LHCN-M2 (cell line): ENCODE measurements at regions not wholly inside any gene's neighbourhood (a gene's known extent, or its start where the extent isn't known, plus 50 kb on each side); places are given as distances from the start of the nearest gene placed in this dataset.

Experiments
- DNase-seq: peaks from one replicate; pipeline ENCODE4 v3.0.0-alpha.2; 2012; ENCODE audit warnings: low read depth

DNA sequence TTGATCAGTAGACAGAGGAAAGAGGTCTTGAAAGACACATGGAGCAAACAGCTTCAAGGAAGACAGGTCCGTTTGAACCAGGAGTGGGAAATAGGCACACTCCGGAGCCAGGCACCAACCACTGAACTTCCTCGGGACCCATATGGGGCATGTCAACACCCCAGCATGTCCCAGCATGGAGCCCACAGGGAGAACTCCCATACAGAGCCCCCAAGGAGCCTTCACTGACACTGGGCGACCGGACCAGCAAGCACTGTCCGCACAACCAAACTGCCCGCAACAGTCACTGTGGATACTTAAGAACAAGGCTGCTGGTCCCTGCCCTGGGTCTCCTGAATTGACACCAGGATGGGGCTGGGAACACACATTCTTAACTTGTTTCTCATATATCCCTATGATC, 286.2 kb upstream of the SALL3 start:
- no peak for DNase-seq

DNA sequence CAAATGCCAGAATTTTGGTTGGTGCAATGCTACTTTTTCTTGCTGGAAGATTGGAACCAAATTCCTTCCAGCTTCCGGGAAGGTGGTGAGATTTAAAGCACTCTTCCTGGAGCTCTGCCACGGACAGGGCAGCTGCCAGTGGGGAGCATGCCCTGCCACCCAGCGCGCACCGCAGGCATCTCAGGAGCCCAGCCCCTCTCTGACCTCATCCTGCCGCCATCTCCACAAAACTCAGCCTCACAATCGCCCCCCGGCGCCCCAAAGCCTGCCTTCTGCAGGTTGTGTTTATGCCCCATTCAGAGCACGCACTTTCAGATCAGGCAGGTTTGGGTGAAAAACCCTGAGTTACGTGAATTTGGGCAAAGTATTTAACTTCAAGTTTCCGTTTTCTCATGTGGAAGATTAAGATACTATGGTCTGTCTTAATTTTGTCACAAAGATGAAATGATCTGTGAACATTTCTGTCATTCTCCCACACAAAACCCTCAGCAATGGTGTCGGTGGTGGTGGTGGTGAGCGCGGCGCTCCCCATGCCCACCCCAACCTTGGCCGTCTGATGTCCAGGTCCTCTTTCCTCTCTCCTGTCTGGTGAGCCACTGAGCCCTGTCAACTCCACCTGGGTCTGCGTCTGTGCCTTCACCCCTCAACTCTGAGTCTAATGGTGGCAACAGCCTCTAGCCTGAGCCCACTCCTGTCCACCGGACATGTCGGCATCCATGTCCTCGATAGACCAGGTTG, 282.8 kb upstream of the SALL3 start:
- no peak for DNase-seq

DNA sequence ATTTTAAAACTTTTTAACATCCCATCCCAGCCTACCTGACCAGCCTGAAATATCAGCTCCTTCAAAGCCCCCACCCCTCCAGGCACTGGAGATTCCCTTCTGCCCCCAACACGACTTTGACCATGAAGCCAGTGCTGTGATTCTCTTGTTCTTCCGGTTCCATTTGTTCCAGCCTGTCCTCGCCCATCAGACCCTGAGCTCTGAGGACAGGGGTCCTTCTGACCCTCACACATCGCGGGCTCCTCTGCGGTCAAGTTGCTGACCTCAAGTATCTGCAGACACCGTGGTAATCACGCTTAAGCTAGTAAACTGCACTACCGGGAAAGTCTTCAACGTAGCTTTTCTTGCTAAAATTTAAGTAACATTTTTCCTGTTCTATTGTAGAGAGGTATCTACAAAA, 282.2 kb upstream of the SALL3 start:
- no peak for DNase-seq

DNA sequence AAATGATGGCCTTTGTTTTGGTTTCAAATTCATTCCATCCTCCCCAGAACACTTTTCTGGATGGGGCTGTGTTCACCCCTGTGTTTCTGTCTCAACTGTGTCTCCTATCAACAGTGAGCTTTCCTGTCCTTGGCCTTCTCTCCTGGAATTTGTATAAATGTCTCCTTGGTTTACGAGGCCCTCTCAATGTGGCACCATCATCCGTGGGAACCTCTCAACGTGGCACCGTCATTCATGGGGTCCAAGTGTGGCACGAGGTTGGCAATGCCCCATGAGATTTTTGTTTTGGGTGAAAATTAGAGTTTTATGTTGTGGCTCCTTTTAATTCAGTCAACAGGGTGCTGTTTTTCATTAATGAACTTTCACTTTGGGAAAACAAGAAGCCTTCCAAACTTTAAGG, 280.7 kb upstream of the SALL3 start:
- no peak for DNase-seq

DNA sequence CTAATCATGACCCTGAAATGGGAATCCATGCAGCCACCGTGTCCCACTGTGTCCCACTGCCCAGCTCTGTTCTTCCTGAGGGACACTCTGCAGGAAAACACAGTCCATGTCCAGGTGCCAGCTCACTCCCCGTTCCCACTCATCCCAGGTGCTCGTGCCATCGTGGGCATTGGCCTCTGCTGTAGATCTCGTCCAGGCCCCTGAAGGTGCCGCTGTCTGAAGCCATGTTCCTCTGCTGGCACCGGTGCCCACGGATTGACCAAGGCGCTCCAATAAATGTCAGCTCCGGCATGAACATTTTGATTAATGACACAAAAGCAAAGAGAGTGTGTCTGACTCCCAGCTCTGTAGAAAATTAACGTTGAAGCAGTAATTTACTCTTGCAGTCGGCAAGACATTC, 280.1 kb upstream of the SALL3 start:
- DNase-seq: no peak

DNA sequence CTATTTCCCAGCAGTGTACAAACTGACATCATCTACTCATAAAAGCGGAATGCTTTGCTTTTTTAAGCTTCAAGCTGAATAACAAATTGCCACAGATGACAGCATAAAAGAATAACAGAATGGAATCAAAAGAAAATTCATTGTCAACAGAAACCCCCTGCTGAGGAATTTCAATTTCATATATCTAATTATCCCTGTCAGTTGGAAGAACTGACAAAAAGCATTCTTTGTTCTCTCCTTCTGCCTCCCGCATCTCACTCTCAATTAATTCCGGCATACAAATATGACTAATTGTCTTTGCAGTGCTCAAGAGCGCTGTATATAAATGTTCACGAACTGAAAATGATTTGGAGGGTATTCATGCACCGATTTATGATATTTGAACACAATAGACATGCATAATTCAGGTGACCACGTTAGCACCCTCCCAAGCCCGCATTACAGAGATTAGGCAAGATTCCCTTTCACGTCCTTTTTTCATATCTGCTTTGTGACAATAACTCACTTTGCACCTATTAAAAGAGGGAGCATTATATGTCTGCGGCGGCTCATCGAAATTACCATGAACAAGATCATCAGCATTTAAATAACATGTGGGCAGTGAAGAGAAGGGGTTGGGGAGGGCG, 277.7 kb upstream of the SALL3 start:
- no peak for DNase-seq

DNA sequence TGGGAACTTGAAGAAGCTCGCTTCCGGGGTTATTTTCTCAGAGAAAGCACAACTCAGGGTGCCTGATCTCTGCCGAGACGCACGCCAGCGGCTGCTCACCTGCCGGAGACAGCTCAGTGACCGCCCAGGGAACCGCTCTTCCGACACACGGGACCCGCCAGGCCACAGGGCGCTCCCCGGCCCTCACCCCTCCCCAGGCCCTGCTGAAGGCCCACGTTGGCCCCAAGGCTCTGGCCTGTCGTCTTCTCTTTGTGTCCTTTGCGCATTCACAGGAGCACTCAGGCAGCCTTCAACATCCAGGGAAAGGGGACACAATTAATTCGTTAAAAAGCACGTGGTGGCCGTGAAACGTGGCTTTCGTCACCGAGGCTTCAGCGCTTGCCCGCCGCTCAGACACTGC, 276.3 kb upstream of the SALL3 start:
- DNase-seq: no peak

DNA sequence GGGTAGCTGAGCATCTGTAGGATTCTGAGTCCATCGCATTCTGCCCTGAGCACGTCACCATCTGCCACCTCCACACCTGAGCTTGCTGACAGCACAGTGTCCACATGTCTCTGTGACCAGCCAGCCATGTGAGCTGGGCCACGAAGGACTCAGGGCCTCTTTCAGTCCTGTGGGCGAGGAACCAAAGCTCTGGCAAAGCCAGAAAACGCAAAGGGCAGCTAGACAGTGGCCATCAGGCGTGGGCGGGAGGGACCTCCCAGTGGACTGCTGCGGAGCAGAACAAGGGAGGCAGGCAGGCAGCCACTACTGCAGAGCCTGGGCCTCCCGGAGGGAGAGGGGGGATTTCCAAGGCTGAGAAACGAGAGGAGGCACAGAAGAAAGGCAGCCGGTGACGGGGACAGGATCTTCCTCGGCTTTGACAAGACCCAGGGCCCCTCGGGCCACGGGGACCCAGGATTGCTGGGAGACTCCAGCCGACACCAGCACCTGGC, 274.6 kb upstream of the SALL3 start:
- no peak for DNase-seq

DNA sequence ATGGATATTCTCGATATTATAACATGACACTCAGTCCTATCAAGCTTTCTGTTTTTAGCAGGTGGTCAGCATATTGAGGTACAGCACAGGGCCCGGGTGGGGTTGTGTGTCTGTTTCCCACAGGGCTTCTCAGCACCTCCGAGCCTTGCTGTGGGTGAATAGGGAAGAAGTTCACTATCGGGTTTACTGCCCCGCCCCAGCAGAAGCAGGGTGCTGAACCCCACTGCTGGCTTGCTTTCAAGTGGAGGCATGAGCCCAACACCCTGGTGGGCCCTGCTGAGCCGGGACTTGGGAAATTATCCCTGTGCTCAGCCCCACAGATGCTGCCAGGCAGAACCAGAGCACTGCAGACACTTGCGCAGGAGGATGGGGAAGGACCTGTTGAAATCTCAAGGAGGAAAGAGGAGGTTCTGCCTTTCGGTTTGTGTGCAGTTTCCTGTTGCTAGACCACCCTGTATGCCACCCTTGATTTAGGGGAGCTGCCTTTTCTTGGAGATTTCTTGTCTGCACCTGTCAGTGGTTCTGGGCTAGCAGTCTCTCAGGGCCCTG, 270.3 kb upstream of the SALL3 start:
- DNase-seq: no peak

DNA sequence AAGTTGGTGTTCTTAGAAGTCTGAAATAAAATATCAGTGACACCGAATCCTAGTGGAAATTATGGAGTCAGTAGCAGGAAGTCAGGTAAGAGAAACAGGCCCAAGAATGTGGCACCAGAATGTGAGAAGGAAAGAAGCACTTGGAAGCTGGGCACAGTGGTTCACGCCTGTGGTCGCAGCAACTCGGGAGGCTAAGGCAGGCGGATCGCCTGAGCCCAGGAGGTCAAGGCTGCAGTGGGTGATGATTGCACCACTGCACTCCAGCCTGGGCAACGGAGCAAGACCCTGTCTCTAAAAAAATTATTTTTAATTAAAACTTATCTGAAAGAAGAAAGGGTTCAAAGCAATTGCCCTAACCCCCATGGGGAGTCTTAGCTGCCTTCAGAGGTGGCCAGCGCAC, 268.3 kb upstream of the SALL3 start:
- DNase-seq: no peak

DNA sequence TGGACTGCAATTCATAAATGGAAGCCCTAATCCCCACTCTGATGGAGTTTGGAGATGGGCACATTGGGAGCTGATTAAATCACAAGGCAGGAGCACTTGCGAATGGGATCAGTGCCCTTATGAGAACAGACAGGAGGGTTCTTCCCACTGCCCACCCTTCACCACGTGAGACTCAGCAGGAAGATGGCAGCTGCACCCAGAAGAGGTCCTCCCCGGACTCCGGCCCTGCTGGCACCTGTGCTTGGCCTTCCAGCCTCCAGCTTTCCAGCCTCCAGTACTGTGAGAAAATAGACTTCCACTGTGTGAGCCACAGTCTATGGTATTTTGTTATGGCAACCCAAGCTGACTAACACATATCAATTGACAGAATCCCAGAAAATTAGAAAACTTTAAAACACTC, 267.6 kb upstream of the SALL3 start:
- DNase-seq: no peak

DNA sequence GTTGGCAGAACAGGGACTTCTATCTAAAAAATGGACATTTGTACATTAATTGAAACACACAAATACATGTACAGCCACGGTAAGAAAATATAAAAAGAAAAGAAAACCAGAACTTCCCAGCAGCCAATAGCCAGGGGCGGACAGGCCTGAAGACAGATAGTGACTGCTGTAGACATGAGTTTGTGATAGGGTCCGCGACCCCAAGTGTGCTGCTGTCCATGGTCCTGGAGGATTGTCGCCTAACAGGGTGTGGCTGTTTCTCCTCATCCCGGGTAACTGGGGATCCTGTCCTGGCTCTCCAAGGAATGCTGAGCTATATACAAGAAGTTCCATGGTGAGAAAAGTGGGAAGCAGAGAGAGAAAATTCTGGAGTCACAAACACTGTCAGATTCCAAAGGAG, 266.5 kb upstream of the SALL3 start:
- DNase-seq: no peak

DNA sequence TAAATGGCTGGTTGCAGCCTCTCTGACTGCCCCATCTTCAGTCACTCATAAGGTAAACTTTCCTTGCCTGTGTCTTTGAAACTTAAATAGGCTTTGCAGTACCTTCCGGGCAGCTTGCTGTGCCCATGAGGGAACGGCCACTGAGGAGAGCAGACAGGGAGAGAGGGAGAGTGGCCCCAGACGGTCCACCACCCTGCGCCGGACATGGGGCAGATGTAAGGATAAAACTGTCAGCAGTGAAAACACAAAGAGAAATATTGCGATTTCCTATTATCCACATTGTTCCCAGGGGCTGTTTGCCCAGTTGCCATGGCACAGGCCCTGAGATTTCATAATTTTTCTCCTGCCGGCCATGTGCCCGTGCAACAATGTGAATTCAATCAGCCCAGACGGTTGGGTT, 265.9 kb upstream of the SALL3 start:
- DNase-seq: no peak

DNA sequence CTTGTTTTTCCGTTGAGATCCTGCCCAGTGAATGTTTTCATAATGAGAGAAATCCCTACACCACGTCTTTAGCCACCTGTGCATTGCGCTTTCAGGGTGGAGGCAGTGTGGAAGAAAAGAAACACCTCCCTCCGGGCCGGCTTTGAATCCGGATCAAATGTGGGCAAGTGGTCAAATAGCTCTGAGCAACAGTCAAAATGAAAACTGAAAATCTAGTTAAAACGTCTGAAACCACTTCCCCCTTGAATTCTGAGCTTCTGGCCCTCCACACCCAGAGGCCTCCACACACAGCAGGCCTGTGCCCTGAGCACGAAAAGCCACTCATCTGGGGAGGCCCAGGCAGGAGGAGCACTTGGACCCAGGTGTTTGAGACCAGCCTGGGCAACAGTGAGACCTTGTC, 263.6 kb upstream of the SALL3 start:
- DNase-seq: no peak

DNA sequence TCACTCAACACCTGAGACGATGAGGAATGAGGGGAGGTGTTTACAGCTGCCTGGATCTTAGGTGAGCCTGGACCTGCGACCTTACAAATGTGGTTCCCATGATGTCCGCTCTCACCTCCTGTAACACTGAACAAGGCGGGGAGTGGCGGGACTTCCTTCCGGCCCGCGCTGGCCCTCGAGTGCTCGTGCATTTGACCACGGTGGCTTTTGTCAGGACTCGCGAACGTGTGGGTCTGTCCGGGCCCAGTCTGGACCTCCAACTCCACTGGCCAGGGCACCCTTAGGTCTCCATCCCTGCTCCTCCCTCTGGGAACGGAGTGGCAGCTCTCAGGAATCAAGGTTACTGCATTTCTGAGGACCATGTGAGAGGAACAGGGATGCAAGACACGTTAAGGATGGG, 263.0 kb upstream of the SALL3 start:
- no peak for DNase-seq

DNA sequence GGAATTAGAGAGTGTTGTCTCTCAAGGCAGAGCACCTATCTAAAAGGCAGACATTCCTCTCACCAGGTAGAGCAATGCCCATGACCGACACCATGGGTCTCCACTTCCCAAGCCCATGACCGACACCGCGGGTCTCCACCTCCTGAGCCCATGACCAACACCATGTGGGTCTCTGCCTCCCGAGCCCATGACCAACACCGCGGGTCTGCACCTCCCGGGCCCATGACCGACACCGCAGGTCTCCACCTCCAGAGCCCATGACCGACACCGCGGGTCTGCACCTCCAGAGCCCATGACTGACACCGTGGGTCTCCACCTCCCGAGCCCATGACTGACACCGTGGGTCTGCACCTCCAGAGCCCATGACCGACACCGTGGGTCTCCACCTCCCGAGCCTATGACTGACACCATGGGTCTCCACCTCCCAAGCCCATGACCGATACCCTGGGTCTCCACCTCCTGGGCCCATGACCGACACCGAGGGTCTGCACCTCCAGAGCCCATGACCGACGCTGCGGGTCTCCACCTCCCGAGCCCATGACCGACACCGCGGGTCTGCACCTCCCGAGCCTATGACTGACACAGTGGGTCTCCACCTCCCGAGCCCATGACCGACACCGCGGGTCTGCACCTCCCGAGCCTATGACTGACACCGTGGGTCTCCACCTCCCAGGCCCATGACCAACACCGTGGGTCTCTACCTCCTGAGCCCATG, 262.4 kb upstream of the SALL3 start:
- no peak for DNase-seq

DNA sequence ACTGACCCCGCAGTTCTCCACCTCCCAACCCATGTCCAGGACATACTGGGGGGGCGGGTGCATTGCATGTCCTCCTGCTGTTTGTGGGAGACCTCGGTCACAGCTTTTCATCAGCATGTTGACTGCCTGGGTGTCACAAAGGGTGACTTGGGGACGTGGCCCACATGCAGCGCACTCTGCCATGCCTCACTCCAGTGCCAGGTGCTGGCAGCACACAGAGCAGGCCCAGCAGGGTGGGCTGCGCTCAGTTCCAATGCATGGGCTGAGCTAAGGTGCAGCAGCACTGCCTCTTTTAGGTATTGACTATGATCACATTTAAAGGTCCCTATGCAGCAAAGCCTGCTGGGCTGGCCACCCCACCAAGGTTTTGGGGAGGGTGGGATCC, 261.9 kb upstream of the SALL3 start:
- DNase-seq: no peak

DNA sequence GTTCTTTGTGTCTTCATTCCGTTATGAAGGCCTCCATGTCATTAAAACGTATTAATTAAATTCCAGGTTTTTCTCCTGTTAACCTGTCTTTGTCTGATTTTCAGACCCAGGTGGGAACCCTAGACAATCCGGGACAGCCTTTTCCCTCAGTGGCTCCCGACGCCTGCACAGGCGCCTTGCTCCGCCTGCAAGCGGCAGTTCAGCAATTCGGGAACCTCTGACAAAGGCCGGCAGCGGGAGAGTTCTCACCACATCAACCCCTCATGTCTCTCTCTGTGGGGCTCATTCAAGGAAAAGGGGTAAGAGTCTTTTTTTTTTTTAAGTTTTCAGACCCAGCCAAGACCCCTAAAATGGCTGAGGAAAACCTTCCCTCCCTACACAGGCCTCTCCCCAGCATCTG, 259.8 kb upstream of the SALL3 start:
- no peak for DNase-seq

DNA sequence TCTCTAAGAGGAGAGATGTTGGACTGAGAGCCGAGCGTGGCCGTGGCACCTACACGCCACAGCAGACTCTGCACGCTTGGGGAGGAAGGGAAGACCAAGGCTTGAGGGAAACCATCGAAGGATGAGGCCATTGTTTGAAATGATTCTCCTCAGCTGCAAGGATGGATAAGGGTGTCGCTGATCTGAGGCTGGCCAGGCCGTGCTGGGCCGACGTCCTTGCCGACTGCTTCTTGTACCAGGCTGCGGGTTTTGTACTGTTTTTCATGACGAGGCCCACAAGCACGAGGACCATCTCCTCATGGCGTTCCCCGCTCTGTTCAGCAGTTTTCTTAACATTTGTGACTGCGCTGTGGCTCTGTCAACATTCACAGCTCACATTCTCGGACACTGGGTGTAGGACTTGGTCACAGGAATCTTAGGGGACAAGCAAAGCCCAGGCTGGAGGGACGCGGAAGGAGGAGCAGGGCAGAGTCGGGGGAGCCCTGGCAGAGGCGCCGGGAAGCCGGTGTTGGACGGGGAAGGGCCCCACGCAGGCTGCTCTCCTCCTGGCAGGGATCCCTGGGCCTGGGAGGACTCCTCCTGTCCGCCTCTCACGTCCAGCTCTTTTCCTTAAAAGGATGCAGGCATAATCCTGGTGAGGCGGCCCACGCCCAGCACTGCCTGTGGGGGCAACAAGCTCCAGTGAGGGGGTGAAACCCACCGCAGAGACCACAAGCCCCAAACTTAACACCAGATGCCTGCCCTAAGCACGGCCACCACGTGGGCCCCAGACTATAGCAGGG, 259.0 kb upstream of the SALL3 start:
- no peak for DNase-seq

DNA sequence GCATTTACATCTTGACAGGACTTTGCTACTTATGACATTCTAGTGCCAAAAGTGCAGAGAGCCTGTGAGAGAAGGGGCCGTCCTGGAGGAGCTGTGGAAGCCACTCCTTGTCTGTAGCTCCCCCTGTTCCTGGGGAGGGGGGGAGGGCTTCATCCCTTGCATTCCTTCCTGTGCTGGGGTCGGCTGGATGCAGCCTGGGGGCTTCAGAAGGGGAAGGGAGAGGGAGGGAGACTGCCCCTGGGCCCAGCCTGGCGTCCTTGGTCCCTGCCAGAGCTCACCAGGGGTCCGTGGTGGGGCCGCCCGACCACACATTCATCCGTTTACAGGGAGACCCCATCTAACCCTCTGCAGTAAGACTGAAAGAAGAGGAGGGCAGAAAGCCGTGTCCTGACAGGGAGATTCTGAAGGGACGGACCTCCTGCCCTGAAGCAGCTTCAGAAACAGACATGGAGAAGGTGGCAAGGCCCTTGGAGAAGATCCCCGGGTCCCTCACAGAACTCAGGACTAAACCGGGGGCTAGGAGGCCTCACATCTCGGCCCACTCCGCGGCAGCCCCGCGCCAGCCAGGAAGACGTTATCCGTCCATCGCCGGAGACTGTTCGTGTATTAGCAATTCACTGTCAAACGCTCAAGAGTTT, 258.3 kb upstream of the SALL3 start:
- DNase-seq: no peak

DNA sequence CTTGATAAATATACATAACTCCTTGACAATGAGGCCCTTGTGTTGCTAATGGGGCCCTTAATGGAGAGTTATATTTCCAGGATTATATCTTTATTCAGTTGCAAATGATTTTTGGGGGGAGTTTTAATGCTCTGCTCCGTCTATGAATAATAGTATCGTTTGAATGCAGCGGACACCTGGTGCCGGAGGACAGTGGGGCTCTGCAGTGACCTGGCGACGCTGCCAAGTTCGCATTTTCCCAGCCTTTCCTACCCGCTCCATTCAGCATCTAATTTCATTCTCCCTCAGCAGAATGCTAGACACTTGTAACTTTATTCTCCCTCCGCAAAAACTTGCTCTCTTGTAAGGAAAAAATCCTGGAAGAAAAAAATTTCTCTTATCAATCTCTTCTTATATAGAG, 257.6 kb upstream of the SALL3 start:
- DNase-seq: no peak
